Neural progenitor cell (in vitro differentiated cells): ENCODE measurements at regions not wholly inside any gene's neighbourhood (a gene's known extent, or its start where the extent isn't known, plus 50 kb on each side); places are given as distances from the start of the nearest gene placed in this dataset.

Experiments
- DNase-seq: peaks from one replicate; pipeline ENCODE4 v3.0.0-alpha.2; 2016; ENCODE audit warnings: low spot score
- H2AFZ ChIP-seq: fragments of 200-600 bp; sonication (generic); replicated peaks from 2 replicates; pipeline ENCODE4 v1.6.1; 2016; ENCODE audit warnings: antibody characterized with exemption
- H3F3A ChIP-seq: fragments of 200-600 bp; sonication (generic); 2 replicates; pipeline ENCODE4 v1.6.1; 2016; ENCODE audit warnings: antibody characterized with exemption, low read depth
- H3K27ac ChIP-seq: fragments of 200-600 bp; sonication (generic); 2 replicates; pipeline ENCODE4 v1.5.1; 2016; ENCODE audit warnings: mild to moderate bottlenecking
- H3K27me3 ChIP-seq: fragments of 200-600 bp; sonication (generic); 2 replicates; pipeline ENCODE4 v1.6.1; 2016; ENCODE audit warnings: mild to moderate bottlenecking, moderate library complexity
- H3K36me3 ChIP-seq: fragments of 200-600 bp; sonication (generic); 2 replicates; pipeline ENCODE4 v1.5.1; 2016
- H3K4me1 ChIP-seq: fragments of 200-600 bp; sonication (generic); 2 replicates; pipeline ENCODE4 v1.6.1; 2016; ENCODE audit warnings: mixed run types
- H3K4me2 ChIP-seq: fragments of 200-600 bp; sonication (generic); 2 replicates; pipeline ENCODE4 v1.6.1; 2016
- H3K4me3 ChIP-seq: fragments of 200-600 bp; sonication (generic); 2 replicates; pipeline ENCODE4 v1.5.1; 2016
- H3K79me2 ChIP-seq: fragments of 200-600 bp; sonication (generic); 2 replicates; pipeline ENCODE4 v1.6.1; 2016; ENCODE audit warnings: low read depth
- H3K9ac ChIP-seq: fragments of 200-600 bp; sonication (generic); 2 replicates; pipeline ENCODE4 v1.6.1; 2016
- H3K9me3 ChIP-seq: fragments of 200-600 bp; sonication (generic); 2 replicates; pipeline ENCODE4 v1.5.1; 2016; ENCODE audit warnings: low read depth
- H4K20me1 ChIP-seq: fragments of 200-600 bp; sonication (generic); 2 replicates; pipeline ENCODE4 v1.6.1; 2016; ENCODE audit warnings: low read depth
- H3K27ac Mint-ChIP-seq: 3 replicates; pipeline ENCODE4 v1.8.0; 2021; ENCODE audit warnings: mixed read lengths
- H3K27me3 Mint-ChIP-seq: 2 replicates; pipeline ENCODE4 v1.8.0; 2022; ENCODE audit warnings: low read depth, mild to moderate bottlenecking, inconsistent platforms, moderate library complexity, mixed read lengths; ENCODE audit not compliant: insufficient read depth
- H3K36me3 Mint-ChIP-seq: 3 replicates; pipeline ENCODE4 v1.8.0; 2021; ENCODE audit warnings: mixed read lengths
- H3K4me1 Mint-ChIP-seq: 3 replicates; pipeline ENCODE4 v1.8.0; 2021; ENCODE audit warnings: mixed read lengths
- H3K4me3 Mint-ChIP-seq: 3 replicates; pipeline ENCODE4 v1.8.0; 2021; ENCODE audit warnings: mild to moderate bottlenecking, moderate library complexity, mixed read lengths
- H3K9me3 Mint-ChIP-seq: 3 replicates; pipeline ENCODE4 v1.8.0; 2020; ENCODE audit warnings: mixed read lengths
- CTCF ChIP-seq: fragments of 200-600 bp; sonication (generic); IDR thresholded peaks from 2 replicates; pipeline ENCODE4 v1.5.1; 2017; ENCODE audit warnings: antibody characterized with exemption, mild to moderate bottlenecking
- EZH2 ChIP-seq: fragments of 200-600 bp; sonication (generic); IDR thresholded peaks from 2 replicates; pipeline ENCODE4 v1.6.1; 2017; ENCODE audit warnings: antibody characterized with exemption, mild to moderate bottlenecking, moderate library complexity
- EZH2phosphoT487 ChIP-seq: fragments of 200-600 bp; sonication (generic); IDR thresholded peaks from 2 replicates; pipeline ENCODE4 v1.6.1; 2017; ENCODE audit warnings: antibody characterized with exemption

- Histone ChIP-seq H3K4me2 (no peak overlapping the region), H3K9me3 (no peaks in the 10 kb centered on the region), H2AFZ (no peak overlapping the region), H3F3A (no peaks in the 10 kb centered on the region), H3K79me2 (no peaks in the 10 kb centered on the region), H3K36me3 (no peaks in the 10 kb centered on the region), H3K4me3 (no peak overlapping the region), H3K9ac (no peak overlapping the region), H4K20me1 (no peaks in the 10 kb centered on the region), H3K27me3 (no peaks in the 10 kb centered on the region), H3K4me1 (peaks cover 10% of the 10 kb centered on the region), H3K27ac (no peak overlapping the region)
- Mint-ChIP-seq H3K36me3 (no peaks in the 10 kb centered on the region), H3K4me3 (no peak overlapping the region), H3K9me3 (no peaks in the 10 kb centered on the region), H3K27me3 (peaks cover 24% of the 10 kb centered on the region), H3K27ac (no peak overlapping the region), H3K4me1 (peaks cover 14% of the 10 kb centered on the region)
- no peak for DNase-seq
- TF ChIP-seq EZH2phosphoT487 = no peak
- no peak for TF ChIP-seq CTCF
- no peak for TF ChIP-seq EZH2
Observed at GRCh38 chr22:49427341-49427740, 400.3 kb downstream of the BRD1 start.

GRCh38 chr22:49426618-49427266 is 400.9 kb downstream of the BRD1 start:
- no peaks in the 10 kb centered on the region for H4K20me1 ChIP-seq
- no peak overlapping the region for H2AFZ ChIP-seq
- no peaks in the 10 kb centered on the region for H3K36me3 Mint-ChIP-seq
- DNase-seq = no peak
- H3K9me3 ChIP-seq = no peaks in the 10 kb centered on the region
- no peaks in the 10 kb centered on the region for H3K79me2 ChIP-seq
- no peaks in the 10 kb centered on the region for H3K36me3 ChIP-seq
- H3K4me1 Mint-ChIP-seq = peaks cover 14% of the 10 kb centered on the region
- peaks cover 21% of the 10 kb centered on the region for H3K27me3 Mint-ChIP-seq
- no peaks in the 10 kb centered on the region for H3K9me3 Mint-ChIP-seq
- H3K4me3 ChIP-seq = no peak overlapping the region
- no peak overlapping the region for H3K27ac Mint-ChIP-seq
- peaks cover 10% of the 10 kb centered on the region for H3K4me1 ChIP-seq
- H3K9ac ChIP-seq = no peak overlapping the region
- TF ChIP-seq EZH2phosphoT487 (no peak), CTCF (no peak), EZH2 (no peak)
- no peaks in the 10 kb centered on the region for H3K27me3 ChIP-seq
- no peak overlapping the region for H3K4me2 ChIP-seq
- no peak overlapping the region for H3K27ac ChIP-seq
- no peak overlapping the region for H3K4me3 Mint-ChIP-seq
- H3F3A ChIP-seq = no peaks in the 10 kb centered on the region

- Mint-ChIP-seq H3K27ac (no peak overlapping the region), H3K27me3 (peaks cover 21% of the 10 kb centered on the region)
Observed at GRCh38 chr22:49426098-49426497, 401.6 kb downstream of the BRD1 start.

More at GRCh38 chr22:49426098-49426497, 401.6 kb downstream of the BRD1 start:
- Histone ChIP-seq H3K9me3 (no peaks in the 10 kb centered on the region), H3K79me2 (no peaks in the 10 kb centered on the region), H3K4me1 (peaks cover 10% of the 10 kb centered on the region), H3K36me3 (no peaks in the 10 kb centered on the region), H3K9ac (no peak overlapping the region), H3K27ac (no peak overlapping the region), H2AFZ (no peak overlapping the region), H4K20me1 (no peaks in the 10 kb centered on the region), H3F3A (no peaks in the 10 kb centered on the region), H3K27me3 (no peaks in the 10 kb centered on the region), H3K4me2 (no peak overlapping the region), H3K4me3 (no peak overlapping the region)
- H3K9me3 Mint-ChIP-seq = no peaks in the 10 kb centered on the region
- peaks cover 14% of the 10 kb centered on the region for H3K4me1 Mint-ChIP-seq
- no peak overlapping the region for H3K4me3 Mint-ChIP-seq
- no peaks in the 10 kb centered on the region for H3K36me3 Mint-ChIP-seq
- no peak for TF ChIP-seq EZH2phosphoT487
- no peak for TF ChIP-seq CTCF
- TF ChIP-seq EZH2 = no peak
- no peak for DNase-seq
